DMS 273 (cell line): ENCODE measurements at regions not wholly inside any gene's neighbourhood (a gene's known extent, or its start where the extent isn't known, plus 50 kb on each side); places are given as distances from the start of the nearest gene placed in this dataset.
"Not testable (repeated sequence)": the region's sequence is repeated elsewhere in the genome, so short reads cannot be mapped to it uniquely, and the experiment has no call there.

ENCODE experiments used
- DNase-seq: peaks from one replicate; lab custom pipeline; 2025; ENCODE audit not compliant: unreplicated experiment; lab: John Stamatoyannopoulos, UW

DNA sequence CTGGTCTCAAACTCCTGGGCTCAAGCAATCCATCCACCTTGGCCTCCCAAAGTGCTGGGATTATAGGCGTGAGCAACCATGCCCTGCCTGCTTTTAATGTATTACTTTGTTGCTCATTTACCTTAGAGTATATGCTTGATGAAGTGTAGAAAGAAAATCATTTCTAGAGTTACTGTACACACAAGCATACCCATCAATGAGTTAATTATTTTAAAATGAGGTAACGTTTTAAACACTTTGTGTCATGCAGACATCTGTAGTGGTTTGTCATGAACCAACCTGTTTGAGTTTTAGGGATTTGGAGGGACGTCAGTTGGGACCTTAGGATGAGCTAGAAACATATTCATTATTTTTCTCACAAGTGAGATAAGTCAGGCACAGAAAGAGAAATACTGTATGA, 332.4 kb upstream of the IGF1R start:
- no peak for DNase-seq

DNA sequence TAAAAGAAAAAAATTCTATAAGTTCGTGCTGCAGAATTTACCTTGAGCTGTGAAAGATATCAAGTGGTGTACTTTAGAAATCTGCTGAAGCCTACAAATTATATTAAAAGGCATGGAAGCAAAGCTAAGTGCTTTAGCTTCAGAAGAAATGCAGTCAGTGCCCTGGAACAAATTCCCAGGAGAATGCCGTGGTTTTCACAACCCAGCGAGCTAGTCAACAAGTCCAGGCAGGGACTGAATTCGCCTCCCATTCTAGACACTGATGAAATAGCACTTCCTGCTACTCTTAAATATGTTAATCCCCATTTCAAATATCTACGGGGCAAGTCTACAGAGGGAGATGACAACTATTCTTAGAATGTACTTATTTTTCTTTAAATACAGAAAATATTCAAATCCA, 326.4 kb upstream of the IGF1R start:
- no peak for DNase-seq

DNA sequence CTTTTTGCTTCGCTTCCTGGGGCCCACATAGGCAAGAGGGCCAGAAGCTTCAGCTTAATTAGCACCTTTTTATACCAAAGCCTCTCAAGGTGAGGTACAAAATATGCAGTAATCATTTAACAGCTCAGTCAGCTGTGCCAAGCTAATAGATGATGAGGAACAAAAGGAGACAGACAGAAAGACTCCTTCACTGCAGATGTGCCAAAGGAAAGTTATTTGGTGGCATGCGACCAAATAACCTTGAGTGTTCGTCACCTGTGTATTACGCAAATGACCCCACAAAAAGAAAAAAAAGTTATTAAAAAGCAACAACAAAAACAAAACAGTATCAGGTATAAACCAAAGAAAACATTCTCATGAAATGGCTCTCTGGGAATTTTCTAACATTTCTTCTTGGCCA, 325.8 kb upstream of the IGF1R start:
- DNase-seq, result no peak

DNA sequence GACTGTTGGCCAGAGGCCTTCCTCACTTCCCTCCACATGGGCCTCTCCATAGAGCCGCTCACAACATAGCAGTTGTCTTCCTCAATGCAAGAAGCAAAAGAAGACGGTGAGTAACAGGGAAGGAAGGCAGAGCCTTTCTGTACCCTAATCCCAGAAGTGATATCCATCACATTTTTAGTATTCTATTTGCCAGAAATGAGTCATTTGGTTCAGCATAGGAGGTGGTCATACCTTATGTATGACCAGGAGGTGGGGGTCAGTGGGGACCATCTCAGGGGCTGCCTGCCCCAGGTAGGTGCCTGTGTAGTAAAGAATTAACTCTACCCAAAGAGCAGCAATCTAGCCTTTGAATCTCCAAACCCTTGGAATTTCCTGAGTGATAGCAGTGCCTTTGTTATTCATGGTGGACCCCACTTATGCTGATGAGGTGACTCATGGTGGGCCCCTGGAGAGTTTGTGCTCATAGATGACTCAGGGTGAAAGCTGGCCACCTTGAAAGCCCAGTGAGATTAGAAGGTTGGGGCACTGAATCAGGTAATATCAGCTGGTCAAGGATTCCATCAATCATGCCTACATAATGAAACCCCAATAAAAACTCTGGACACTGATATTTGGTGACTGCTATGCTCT, 323.9 kb upstream of the IGF1R start:
- no peak for DNase-seq

DNA sequence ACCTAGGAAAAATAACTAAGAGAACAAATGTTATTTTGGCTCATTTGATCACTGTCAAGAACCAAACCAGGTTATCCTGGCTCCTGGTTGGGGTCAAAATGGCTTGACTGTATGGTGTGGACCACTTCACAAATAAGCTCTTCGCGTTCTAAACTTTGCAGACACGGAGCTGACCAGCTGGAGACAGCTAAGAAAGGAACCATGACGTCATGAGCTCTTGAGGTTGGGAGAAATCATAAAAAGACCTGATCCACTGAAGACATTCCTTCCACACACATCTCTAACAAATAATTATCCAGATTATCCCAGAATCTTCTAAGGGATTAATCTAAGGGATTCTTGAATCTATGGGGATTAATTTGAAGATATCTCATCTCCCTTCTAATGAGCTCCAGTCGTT, 321.5 kb upstream of the IGF1R start:
- no peak for DNase-seq

DNA sequence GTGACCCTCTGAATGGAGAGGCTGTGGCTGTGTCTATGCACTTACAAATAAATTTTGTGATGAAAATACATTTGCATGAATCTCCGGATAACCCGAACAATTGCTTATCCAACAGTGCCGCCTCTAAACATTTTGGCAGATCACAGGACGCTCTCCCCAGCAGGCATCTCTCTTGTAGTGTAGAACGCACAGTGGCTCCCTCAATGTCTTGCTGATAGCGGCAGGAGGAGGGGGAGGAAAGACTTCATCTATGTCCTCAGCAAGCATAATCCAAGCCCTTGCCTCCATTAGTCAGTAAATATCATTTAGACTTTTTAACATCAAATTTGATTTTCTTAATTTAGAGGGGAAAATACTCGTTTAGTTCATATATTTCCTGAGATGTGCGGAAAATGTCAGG, 318.1 kb upstream of the IGF1R start:
- DNase-seq, result no peak

DNA sequence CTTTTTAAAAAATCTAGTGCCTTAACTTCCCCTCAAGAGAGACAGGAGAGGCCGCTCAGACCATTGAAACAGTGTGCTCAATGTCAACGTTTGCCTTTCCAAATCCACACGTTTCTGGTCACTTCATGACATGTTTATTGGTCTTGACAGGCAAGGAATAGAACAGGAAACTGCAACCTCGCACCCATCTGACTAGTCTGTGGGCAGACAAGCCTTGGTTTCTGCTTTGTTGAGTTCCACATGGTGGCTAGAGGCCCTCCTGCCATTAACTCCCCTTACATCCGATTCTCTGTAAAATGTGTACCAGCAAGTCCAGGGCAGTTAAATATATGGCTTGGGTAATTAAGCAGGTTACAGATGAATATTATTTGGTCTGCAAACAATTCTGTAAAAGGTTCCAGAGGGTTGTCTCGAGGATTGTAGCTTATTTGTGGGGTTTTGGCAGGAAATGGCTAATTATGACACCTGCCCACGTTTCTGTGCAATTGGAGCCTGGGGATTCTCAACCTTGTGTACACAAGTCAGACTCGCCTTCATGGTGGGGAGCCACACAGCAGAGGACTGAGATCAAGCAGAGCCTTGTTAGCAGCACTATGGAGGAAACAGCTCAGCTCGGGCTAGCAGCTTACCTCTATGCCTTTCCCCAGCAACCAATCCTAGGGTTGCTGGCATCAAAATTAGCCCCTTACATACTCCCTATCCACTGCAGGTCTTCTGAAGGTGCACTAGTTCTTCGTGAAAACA, 317.5 kb upstream of the IGF1R start:
- no peak for DNase-seq

DNA sequence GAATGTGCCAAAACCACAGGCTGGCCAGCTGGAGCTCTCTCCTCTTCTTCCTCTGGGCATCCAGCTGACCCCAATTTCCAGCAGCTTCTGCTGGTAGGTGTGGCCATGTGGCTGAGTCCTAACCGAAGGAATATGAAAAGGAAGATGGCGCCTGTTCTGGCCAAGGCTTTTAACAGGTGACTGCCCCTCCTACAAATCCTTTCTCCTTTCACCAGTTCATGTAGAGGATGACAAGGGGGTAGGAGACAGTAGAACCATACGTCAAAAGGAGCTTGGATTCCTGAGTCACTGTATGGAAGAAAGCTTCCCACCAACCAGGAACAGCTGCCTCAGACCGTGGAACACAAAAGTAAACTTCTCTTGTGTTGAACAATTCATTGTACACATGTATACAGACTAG, 316.7 kb upstream of the IGF1R start:
- DNase-seq, result no peak

DNA sequence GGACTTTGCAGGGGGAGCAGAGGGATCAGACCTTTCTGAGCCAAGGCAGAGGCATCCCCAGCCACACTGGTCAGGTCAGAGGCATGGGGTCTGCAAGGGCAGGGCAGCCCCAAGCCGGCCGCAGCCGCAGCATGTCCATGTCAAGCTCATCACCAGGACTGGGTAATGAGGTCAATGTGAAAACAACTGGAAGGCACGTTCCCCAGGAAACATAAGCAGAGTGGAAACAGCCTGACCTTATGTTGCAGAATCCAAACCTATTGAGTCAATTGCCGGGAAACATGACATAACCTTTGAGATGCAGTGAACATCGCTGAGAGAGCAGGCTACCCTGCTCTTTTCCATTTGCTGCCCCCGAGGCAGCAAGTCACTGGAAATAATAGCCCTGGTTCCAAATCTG, 315.1 kb upstream of the IGF1R start:
- no peak for DNase-seq

DNA sequence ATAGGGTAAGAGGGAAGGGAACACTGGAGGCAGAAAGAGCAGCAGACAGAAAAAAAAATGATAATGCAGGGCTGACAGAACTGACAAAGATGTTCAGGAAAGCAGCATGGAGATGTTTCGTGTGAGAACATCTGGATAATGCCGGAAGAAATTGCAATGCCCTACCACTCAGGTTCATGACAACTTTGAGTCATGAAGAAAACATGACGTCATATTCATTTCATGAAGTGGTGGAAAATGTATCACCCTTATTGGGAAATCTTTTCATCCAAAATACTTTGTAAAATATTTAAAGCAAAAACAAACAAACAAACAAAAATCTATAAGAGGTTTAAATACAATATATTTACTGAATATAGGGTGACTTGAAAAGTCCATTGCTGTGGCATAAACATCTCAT, 305.4 kb upstream of the IGF1R start:
- DNase-seq, result no peak

DNA sequence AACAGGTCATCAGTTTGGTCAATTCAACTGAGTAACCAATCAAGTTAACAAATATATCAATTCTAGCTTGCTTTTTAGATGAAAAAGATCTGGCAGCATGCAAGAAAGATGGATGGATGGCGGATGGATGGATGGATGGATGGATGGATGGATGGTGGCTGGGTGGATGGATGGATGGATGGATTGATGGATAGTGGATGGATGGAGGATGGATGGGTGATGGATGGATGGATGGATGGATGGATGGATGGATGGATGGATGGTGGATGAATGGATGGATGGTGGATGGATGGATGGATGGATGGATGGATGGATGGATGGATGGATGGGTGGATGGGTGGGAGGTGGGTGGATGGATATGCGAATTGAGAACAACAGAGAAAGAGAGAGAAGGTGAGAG, 303.7 kb upstream of the IGF1R start:
- DNase-seq, result no peak

DNA sequence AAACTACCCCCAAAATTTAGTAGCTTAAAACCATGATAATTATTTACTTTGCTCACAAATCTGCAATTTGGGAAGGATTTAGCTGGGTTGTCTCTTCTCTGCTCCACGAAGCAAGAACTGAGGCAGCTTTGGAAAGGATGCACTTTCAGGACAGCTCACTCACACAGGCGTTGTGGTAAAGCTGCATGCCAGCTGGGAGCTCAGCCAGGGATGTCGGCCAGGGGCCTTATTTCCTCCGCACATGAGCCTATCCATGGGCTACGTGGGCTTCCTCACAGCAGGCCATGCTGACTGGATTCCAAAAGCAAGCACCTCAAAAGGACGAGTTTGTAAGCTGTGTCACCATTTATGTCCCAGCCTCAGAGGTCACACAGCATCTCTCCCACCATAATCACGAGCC, 301.3 kb upstream of the IGF1R start:
- DNase-seq, result no peak

DNA sequence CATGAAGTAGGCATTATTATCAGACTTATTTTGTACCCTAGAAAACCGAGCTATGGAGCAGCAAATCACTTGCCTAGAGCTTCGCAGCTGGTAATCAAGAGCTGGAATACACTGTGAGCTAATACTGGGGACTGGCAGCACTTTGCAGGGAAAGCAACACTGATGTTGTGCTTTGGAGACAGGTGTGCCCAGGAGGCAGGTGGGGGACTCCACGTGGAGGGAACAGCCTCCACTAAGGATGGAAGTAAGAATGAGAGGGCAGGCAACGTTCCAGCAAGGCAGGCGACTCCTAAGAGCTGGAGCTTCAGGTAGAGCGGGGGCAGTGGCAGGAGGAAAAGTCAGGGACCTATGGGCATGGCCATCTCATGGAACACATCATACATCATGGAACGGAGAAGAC, 300.5 kb upstream of the IGF1R start:
- no peak for DNase-seq

DNA sequence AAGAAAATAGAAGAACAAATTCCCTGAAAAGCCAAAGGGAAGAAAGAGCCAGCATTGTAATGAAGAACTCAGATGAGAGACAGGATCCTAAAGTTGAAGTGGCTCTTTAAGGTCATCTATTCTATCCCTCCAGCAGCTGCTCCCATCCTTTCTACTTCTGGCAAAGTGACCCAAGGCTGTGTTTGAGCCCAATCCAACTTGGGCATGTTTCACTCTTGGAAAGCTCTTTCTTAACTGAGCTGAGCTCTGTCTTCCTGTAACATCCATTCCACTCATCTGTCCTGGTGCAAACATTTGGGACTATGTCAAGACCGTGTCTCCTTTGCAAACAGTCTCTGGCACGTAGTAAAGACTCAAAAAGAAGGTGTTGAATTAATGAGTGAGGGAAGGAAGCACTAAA, 298.1 kb upstream of the IGF1R start:
- no peak for DNase-seq

DNA sequence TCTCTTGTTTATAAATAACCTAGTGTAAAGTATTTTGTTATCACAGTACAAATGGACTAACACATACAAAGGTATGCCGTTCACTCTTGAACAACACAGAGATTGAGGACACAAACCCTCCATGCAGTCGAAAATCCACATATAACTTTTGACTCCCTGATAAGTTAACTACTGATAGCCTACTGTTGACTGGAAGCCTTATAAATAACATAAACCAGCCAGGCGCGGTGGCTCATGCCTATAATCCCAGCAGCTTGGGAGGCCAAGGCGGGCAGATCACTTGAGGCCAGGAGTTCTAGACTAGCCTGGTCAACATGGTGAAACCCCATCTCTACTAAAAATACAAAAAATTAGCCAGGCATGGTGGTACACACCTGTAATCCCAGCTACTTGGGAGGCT, 290.1 kb upstream of the IGF1R start:
- not testable (repeated sequence) for DNase-seq

DNA sequence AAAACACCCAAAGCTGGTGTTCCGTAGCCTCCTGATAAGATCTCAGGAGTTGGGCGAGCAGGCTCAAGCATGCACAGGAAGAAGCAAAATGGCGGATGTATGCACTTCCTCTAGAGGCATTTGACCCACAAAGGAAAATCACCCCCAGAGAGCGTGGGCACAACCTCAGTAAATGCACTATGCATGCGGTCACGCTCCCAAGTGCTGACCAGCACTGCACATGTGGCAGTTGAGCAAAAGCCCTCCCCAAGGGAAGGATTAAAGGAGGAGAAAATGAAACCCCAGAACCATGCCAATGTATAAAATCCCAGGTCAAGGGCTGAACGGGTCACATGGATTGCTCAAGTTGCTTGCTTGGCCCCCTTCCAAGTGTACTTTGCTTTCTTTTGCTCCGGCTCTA, 289.4 kb upstream of the IGF1R start:
- DNase-seq, result no peak

DNA sequence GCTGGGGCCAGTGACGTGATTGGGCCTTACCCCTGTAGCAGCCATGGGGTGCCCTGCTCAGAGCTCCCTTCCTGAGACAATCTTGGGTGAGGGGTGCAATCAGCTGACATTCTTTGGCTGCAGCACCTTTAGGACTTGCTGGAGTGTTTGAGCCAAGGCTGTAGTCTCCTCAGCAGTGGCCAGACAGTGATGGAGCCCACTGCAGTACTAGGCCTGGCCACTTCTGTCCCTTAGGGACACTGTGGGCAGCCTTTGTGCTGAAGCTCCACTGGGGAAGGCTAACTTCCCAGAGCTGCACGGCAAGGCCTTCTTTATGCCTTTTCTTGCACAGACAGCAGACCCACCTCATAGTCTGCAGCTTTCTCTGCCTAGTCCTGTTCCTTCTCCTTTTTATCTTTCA, 284.9 kb upstream of the IGF1R start:
- no peak for DNase-seq

DNA sequence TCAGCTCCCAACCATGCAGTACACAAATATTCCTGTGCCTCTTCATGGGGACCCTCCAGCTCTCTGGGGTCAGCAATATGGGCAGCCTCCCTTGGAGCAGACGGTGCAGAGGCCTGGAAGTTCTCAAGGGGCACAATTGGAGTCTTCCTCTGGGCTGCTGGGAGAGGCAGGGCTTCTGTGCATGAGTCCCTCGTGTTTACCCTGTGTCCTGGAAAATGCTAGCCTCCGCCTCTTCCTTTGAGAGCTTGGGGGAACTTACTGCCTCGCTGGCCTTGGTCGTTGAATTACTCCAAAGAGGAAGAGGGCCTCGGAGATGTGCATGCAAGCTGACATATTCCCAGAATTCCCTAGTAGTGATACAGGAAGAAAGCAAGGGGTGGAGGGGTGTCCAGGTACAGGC, 284.4 kb upstream of the IGF1R start:
- no peak for DNase-seq

DNA sequence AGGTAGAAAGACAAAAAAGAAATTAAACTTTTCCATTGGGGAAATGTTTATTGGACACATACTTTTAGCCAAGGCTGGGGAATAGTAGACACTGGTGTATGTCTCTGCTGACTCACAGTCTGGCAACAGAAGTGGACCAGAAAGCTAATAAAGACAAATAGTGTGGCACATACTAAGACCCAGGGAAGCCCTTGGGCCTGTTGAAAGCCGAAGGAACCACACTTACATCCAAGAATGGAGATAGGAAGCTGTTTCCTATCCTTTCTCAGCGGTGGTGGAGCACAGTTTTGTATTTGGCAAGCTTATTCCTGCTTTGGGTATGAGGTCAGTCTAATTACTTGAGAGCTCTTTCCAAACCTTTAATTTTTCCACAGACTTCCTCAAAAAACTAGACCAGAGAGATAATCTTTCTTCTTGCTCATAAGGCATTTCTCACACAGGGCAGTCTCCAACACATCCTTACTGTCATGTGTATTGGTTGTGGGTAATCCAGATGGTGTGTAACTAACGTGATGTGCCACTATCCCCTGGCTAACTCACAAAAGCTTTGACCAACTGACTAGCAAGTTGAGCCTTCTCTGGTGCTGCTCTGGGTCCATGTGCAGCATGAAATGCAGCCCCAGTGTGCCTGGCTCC, 279.1 kb upstream of the IGF1R start:
- no peak for DNase-seq

DNA sequence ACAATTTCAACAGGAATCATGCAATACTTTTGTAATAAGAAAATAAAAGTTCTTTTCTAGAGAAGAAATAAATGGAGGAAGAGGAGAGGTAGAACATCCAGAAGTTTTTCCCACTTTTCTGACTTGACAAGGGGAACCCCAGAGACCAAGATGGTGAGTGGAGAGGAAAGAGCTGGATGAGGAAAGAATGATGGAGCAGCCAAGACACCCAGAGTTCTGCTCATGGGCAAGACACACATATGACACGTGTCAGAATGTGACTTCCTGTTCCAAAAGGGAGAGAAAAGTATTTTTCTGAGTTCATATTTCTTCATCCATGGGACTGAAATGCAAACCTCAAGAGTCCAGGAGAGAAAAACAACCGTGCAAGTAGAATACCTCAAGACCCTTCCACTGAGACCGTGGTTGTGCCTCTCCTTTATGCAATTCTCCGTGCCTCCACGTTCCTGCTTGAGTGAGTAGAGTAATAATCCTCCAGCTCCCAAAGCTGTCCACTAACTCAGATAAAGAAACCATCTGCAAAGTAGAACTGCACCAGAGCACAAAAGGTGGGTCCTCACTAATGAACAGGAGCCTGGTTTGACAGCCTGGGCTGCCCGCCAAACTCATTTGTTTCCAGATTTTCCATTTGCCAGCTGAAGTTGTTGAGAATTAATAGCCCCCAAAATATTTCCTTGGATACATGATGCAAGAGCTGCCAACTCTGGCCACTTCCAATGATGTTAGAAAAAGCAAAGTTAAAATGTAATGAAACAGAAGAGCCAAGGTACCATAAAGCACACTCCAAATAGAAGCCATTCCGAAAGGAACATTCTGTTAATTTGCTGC, 272.6 kb upstream of the IGF1R start:
- no peak for DNase-seq

DNA sequence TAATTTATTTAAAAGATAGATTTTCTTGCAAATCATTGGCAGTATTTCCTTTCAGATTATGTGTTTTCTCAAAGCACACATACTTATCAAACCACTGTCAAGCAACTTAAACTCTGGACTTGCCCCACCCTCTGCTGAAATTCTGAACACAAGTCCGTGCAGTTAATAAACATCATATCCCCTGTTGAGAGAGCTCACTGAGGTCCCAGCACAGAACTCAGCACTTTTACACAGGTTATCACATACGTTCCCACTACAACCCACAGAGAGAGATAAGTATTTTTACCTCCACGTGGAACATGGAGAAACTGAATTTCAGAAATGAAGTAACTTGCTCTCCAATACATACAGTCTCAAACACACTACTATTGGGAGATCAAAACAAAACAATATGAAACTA, 267.6 kb upstream of the IGF1R start:
- no peak for DNase-seq

DNA sequence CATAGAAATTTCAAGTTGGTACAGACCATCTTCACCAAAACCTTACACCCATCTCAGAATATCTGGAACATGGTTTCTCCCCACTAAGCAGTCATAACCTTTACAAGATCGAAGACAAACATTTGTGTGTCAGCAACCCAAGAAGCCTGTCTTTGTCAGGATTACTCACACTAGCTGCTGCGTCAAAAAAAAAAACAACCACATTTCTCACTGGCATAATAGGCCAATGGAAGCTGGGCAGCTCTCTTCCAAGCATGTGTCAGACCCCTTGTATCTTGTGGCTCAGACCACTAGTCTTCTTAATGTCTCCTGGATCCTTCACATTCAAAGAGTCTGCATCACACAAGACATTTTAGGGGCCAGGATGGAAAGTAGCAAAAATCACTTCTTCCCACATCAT, 266.9 kb upstream of the IGF1R start:
- no peak for DNase-seq
